ENCODE measurements at regions not wholly inside any gene's neighbourhood (a gene's known extent, or its start where the extent isn't known, plus 50 kb on each side); places are given as distances from the start of the nearest gene placed in this dataset.

GRCh38 chr9:111180811-111181210 lies 142.5 kb upstream of the LPAR1 start:
- TF ChIP-seq REST (IDR thresholded peaks at IDR 0.05; ENCODE audit: low read depth) (no peak), ELF1 (IDR thresholded peaks at IDR 0.05; ENCODE audit: borderline replicate concordance, low read depth) (no peak), CTCF (IDR thresholded peaks at IDR 0.05 in 2 of 3, conservative IDR thresholded peaks at IDR 0.05 in 1 of 3; ENCODE audit: borderline replicate concordance in 1 of 3, insufficient read depth in 1 of 3, low read depth in 2 of 3, low read length in 2 of 3) (no peak), JUND (IDR thresholded peaks at IDR 0.05) (no peak), POLR2AphosphoS5 (IDR thresholded peaks at IDR 0.05; ENCODE audit: low read depth, low read length) (no peak), EZH2 (IDR thresholded peaks at IDR 0.05) (no peak), POLR2A (IDR thresholded peaks at IDR 0.05; ENCODE audit: borderline replicate concordance, extremely low read depth, insufficient read depth, insufficient read length) (no peak), CEBPB (IDR thresholded peaks at IDR 0.05; ENCODE audit: low read depth) (no peak), RAD21 (IDR thresholded peaks at IDR 0.05; ENCODE audit: low read depth) (no peak), MAX (IDR thresholded peaks at IDR 0.05) (no peak), TCF7L2 (IDR thresholded peaks at IDR 0.05; ENCODE audit: borderline replicate concordance, extremely low read depth, insufficient read depth, insufficient read length) (no peak)

Data from HCT116 (cell line).